ENCODE measurements at regions not wholly inside any gene's neighbourhood (a gene's known extent, or its start where the extent isn't known, plus 50 kb on each side); places are given as distances from the start of the nearest gene placed in this dataset.

GRCh38 chr10:132996603-132997343 lies 54.4 kb upstream of the CFAP46 start:
- Histone ChIP-seq H3K9me3 (ENCODE audit: control insufficient read depth in 1 of 2, low read length in 2 of 2) (no peaks in the 10 kb centered on the region), H3K36me3 (ENCODE audit: control insufficient read depth in 1 of 2, insufficient read depth in 2 of 2, low read length in 2 of 2) (no peaks in the 10 kb centered on the region), H3K9ac (ENCODE audit: low read depth in 1 of 2, low read length in 2 of 2) (no peak overlapping the region), H3K27me3 (ENCODE audit: control insufficient read depth in 1 of 2, insufficient read depth in 2 of 2, low read length in 2 of 2) (peaks cover 0 to 3% of the 10 kb centered on the region in 2 donors), H3K4me1 (ENCODE audit: control insufficient read depth in 1 of 2, insufficient read depth in 2 of 2, low read length in 2 of 2) (no peaks in the 10 kb centered on the region), H3K4me3 (ENCODE audit: low read depth in 1 of 2, low read length in 2 of 2) (no peak overlapping the region), H3K27ac (ENCODE audit: low read depth, low read length) (no peak overlapping the region)

- H3K9ac ChIP-seq (ENCODE audit: low read depth in 1 of 2, low read length in 2 of 2) = no peak overlapping the region
- no peaks in the 10 kb centered on the region for H3K36me3 ChIP-seq (ENCODE audit: control insufficient read depth in 1 of 2, insufficient read depth in 2 of 2, low read length in 2 of 2)
- H3K4me3 ChIP-seq (ENCODE audit: low read depth in 1 of 2, low read length in 2 of 2) = no peak overlapping the region
- H3K27ac ChIP-seq (ENCODE audit: low read depth, low read length) = no peak overlapping the region
- H3K4me1 ChIP-seq (ENCODE audit: control insufficient read depth in 1 of 2, insufficient read depth in 2 of 2, low read length in 2 of 2) = no peaks in the 10 kb centered on the region
- peaks cover 0 to 3% of the 10 kb centered on the region in 2 donors for H3K27me3 ChIP-seq (ENCODE audit: control insufficient read depth in 1 of 2, insufficient read depth in 2 of 2, low read length in 2 of 2)
- H3K9me3 ChIP-seq (ENCODE audit: control insufficient read depth in 1 of 2, low read length in 2 of 2) = no peaks in the 10 kb centered on the region
Measured at GRCh38 chr10:132995909-132996602, 53.7 kb upstream of the CFAP46 start.

GRCh38 chr10:132994811-132995210 lies 52.4 kb upstream of the CFAP46 start:
- Histone ChIP-seq H3K27me3 (ENCODE audit: control insufficient read depth in 1 of 2, insufficient read depth in 2 of 2, low read length in 2 of 2) (peaks cover 0 to 3% of the 10 kb centered on the region in 2 donors), H3K9me3 (ENCODE audit: control insufficient read depth in 1 of 2, low read length in 2 of 2) (no peaks in the 10 kb centered on the region), H3K27ac (ENCODE audit: low read depth, low read length) (no peak overlapping the region), H3K4me3 (ENCODE audit: low read depth in 1 of 2, low read length in 2 of 2) (no peak overlapping the region), H3K9ac (ENCODE audit: low read depth in 1 of 2, low read length in 2 of 2) (no peak overlapping the region), H3K4me1 (ENCODE audit: control insufficient read depth in 1 of 2, insufficient read depth in 2 of 2, low read length in 2 of 2) (no peaks in the 10 kb centered on the region), H3K36me3 (ENCODE audit: control insufficient read depth in 1 of 2, insufficient read depth in 2 of 2, low read length in 2 of 2) (no peaks in the 10 kb centered on the region)

GRCh38 chr10:132994185-132994796 lies 51.9 kb upstream of the CFAP46 start:
- Histone ChIP-seq H3K36me3 (ENCODE audit: control insufficient read depth in 1 of 2, insufficient read depth in 2 of 2, low read length in 2 of 2) (no peaks in the 10 kb centered on the region), H3K9ac (ENCODE audit: low read depth in 1 of 2, low read length in 2 of 2) (no peak overlapping the region), H3K4me1 (ENCODE audit: control insufficient read depth in 1 of 2, insufficient read depth in 2 of 2, low read length in 2 of 2) (no peaks in the 10 kb centered on the region), H3K27ac (ENCODE audit: low read depth, low read length) (no peak overlapping the region), H3K4me3 (ENCODE audit: low read depth in 1 of 2, low read length in 2 of 2) (peak overlapping the region; percentile 36 to 47), H3K9me3 (ENCODE audit: control insufficient read depth in 1 of 2, low read length in 2 of 2) (no peaks in the 10 kb centered on the region), H3K27me3 (ENCODE audit: control insufficient read depth in 1 of 2, insufficient read depth in 2 of 2, low read length in 2 of 2) (peaks cover 0 to 3% of the 10 kb centered on the region in 2 donors)

- H3K36me3 ChIP-seq (ENCODE audit: control insufficient read depth in 1 of 2, insufficient read depth in 2 of 2, low read length in 2 of 2) = no peaks in the 10 kb centered on the region
Measured at GRCh38 chr10:132993271-132994184, 51.2 kb upstream of the CFAP46 start.

GRCh38 chr10:132992433-132993215 lies 50.3 kb upstream of the CFAP46 start:
- no peaks in the 10 kb centered on the region for H3K36me3 ChIP-seq (ENCODE audit: control insufficient read depth in 1 of 2, insufficient read depth in 2 of 2, low read length in 2 of 2)
- no peaks in the 10 kb centered on the region for H3K9me3 ChIP-seq (ENCODE audit: control insufficient read depth in 1 of 2, low read length in 2 of 2)
- H3K4me3 ChIP-seq (ENCODE audit: low read depth in 1 of 2, low read length in 2 of 2) = no peak overlapping the region
- no peak overlapping the region for H3K9ac ChIP-seq (ENCODE audit: low read depth in 1 of 2, low read length in 2 of 2)
- H3K27me3 ChIP-seq (ENCODE audit: control insufficient read depth in 1 of 2, insufficient read depth in 2 of 2, low read length in 2 of 2) = peaks cover 0 to 3% of the 10 kb centered on the region in 2 donors
- no peak overlapping the region for H3K27ac ChIP-seq (ENCODE audit: low read depth, low read length)
- no peaks in the 10 kb centered on the region for H3K4me1 ChIP-seq (ENCODE audit: control insufficient read depth in 1 of 2, insufficient read depth in 2 of 2, low read length in 2 of 2)

More at GRCh38 chr10:132993271-132994184, 51.2 kb upstream of the CFAP46 start:
- Histone ChIP-seq H3K27me3 (ENCODE audit: control insufficient read depth in 1 of 2, insufficient read depth in 2 of 2, low read length in 2 of 2) (peaks cover 0 to 3% of the 10 kb centered on the region in 2 donors), H3K4me3 (ENCODE audit: low read depth in 1 of 2, low read length in 2 of 2) (peak overlapping the region in 1 of 2 donors; percentile 36), H3K4me1 (ENCODE audit: control insufficient read depth in 1 of 2, insufficient read depth in 2 of 2, low read length in 2 of 2) (no peaks in the 10 kb centered on the region), H3K27ac (ENCODE audit: low read depth, low read length) (no peak overlapping the region), H3K9ac (ENCODE audit: low read depth in 1 of 2, low read length in 2 of 2) (no peak overlapping the region), H3K9me3 (ENCODE audit: control insufficient read depth in 1 of 2, low read length in 2 of 2) (no peaks in the 10 kb centered on the region)
